SK-N-SH (cell line): ENCODE measurements at regions not wholly inside any gene's neighbourhood (a gene's known extent, or its start where the extent isn't known, plus 50 kb on each side); places are given as distances from the start of the nearest gene placed in this dataset.
A peak's percentile ranks its signal among the peaks of the same experiment; 100 is the strongest.

Experiments
- CHD2 ChIP-seq: fragments of 150-350 bp; IDR thresholded peaks from 2 replicates; pipeline ENCODE4 v1.6.1; 2018; ENCODE audit warnings: low read length; ENCODE audit not compliant: partially characterized antibody
- CTCF ChIP-seq: fragments of 200-600 bp; sonication (generic); IDR thresholded peaks from 2 replicates; pipeline ENCODE4 v1.6.1; 2017; ENCODE audit warnings: antibody characterized with exemption, mild to moderate bottlenecking, moderate library complexity
- EP300 ChIP-seq, 2 experiments: IDR thresholded peaks; 2 replicates each; pipeline versions ENCODE4 v1.4.0 to v1.6.1; 2012; ENCODE audit warnings: borderline replicate concordance in 1 of 2, low read depth in 1 of 2, low read length in 1 of 2
- EZH2phosphoT487 ChIP-seq: fragments of 200-600 bp; sonication (generic); IDR thresholded peaks from 2 replicates; pipeline ENCODE4 v1.6.1; 2017; ENCODE audit warnings: low read depth, mixed run types, mild to moderate bottlenecking, antibody characterized with exemption, moderate library complexity, borderline replicate concordance
- FOXM1 ChIP-seq: IDR thresholded peaks from 2 replicates; pipeline ENCODE4 v1.4.0; 2012; ENCODE audit warnings: low read depth, mild to moderate bottlenecking
- GABPA ChIP-seq: IDR thresholded peaks from 2 replicates; pipeline ENCODE4 v1.4.0; 2012; ENCODE audit warnings: low read depth, mild to moderate bottlenecking
- MAX ChIP-seq: IDR thresholded peaks from 2 replicates; pipeline ENCODE4 v1.4.0; 2012; ENCODE audit warnings: low read depth
- MEF2A ChIP-seq: IDR thresholded peaks from 2 replicates; pipeline ENCODE4 v1.4.0; 2012; ENCODE audit warnings: low read depth, borderline replicate concordance
- POLR2AphosphoS5 ChIP-seq: IDR thresholded peaks from 2 replicates; pipeline ENCODE4 v1.6.1; 2012; ENCODE audit warnings: low read depth, low read length
- RFX5 ChIP-seq: IDR thresholded peaks from 2 replicates; pipeline ENCODE4 v1.6.1; 2012; ENCODE audit warnings: mild to moderate bottlenecking, improper control_type of control experiment, low read length
- TEAD4 ChIP-seq: IDR thresholded peaks from 2 replicates; pipeline ENCODE4 v1.4.0; 2012; ENCODE audit warnings: mild to moderate bottlenecking, borderline replicate concordance; ENCODE audit not compliant: insufficient read depth
- USF1 ChIP-seq: IDR thresholded peaks from 2 replicates; pipeline ENCODE4 v1.4.0; 2012; ENCODE audit warnings: low read depth, borderline replicate concordance
- YY1 ChIP-seq: IDR thresholded peaks from 2 replicates; pipeline ENCODE4 v1.4.0; 2012; ENCODE audit warnings: low read depth, mild to moderate bottlenecking

- TF ChIP-seq MAX (peak; percentile 60), POLR2AphosphoS5 (no peak), YY1 (no peak), RFX5 (peak; percentile 92), CTCF (peak; percentile 94), MEF2A (no peak), EZH2phosphoT487 (no peak), TEAD4 (no peak), EP300 (IDR thresholded peaks at IDR 0.05; ENCODE audit: borderline replicate concordance in 1 of 2, low read depth in 1 of 2, low read length in 1 of 2) (no peak), FOXM1 (no peak), USF1 (no peak), CHD2 (peak; percentile 36), GABPA (no peak)
Observed at GRCh38 chr4:82284858-82285805, 88.7 kb downstream of the HNRNPD start.
